H9 (cell line): ENCODE measurements at regions not wholly inside any gene's neighbourhood (a gene's known extent, or its start where the extent isn't known, plus 50 kb on each side); places are given as distances from the start of the nearest gene placed in this dataset.

Experiments used
- DNase-seq: peaks from one replicate; pipeline ENCODE4 v3.0.0-alpha.2; 2017
- H2AFZ ChIP-seq: one replicate; pipeline ENCODE4 v1.6.1; 2013; ENCODE audit warnings: mild to moderate bottlenecking, low read length, control low read depth, moderate library complexity
- H2AK5ac ChIP-seq: 2 replicates; pipeline ENCODE4 v1.6.1; 2013; ENCODE audit warnings: low read length, control low read depth, mixed read lengths; ENCODE audit not compliant: insufficient read length
- H2BK120ac ChIP-seq: one replicate; pipeline ENCODE4 v1.6.1; 2013; ENCODE audit warnings: low read depth, mild to moderate bottlenecking, low read length, control low read depth, inconsistent platforms; ENCODE audit not compliant: poor library complexity, severe bottlenecking
- H2BK12ac ChIP-seq: 2 replicates; pipeline ENCODE4 v1.6.1; 2013; ENCODE audit warnings: low read length, control low read depth, mixed read lengths, low read depth; ENCODE audit not compliant: insufficient read length
- H2BK15ac ChIP-seq: 2 replicates; pipeline ENCODE4 v1.6.1; 2013; ENCODE audit warnings: low read depth, low read length, control low read depth
- H2BK20ac ChIP-seq: one replicate; pipeline ENCODE4 v1.6.1; 2013; ENCODE audit warnings: low read depth, mild to moderate bottlenecking, low read length, control low read depth, inconsistent platforms; ENCODE audit not compliant: poor library complexity, severe bottlenecking
- H2BK5ac ChIP-seq: 2 replicates; pipeline ENCODE4 v1.6.1; 2013; ENCODE audit warnings: low read length, control low read depth, mixed read lengths; ENCODE audit not compliant: insufficient read length
- H3K14ac ChIP-seq: 2 replicates; pipeline ENCODE4 v1.6.1; 2013; ENCODE audit warnings: low read length, control low read depth; ENCODE audit not compliant: insufficient read depth
- H3K18ac ChIP-seq: 2 replicates; pipeline ENCODE4 v1.6.1; 2013; ENCODE audit warnings: low read depth, mild to moderate bottlenecking, mixed read lengths, low read length, control low read depth; ENCODE audit not compliant: insufficient read length
- H3K23ac ChIP-seq: 2 replicates; pipeline ENCODE4 v1.6.1; 2013; ENCODE audit warnings: low read length, control low read depth, mixed read lengths, low read depth; ENCODE audit not compliant: insufficient read length
- H3K23me2 ChIP-seq: 2 replicates; pipeline ENCODE4 v1.6.1; 2013; ENCODE audit warnings: low read depth, mild to moderate bottlenecking, mixed read lengths, low read length, control low read depth; ENCODE audit not compliant: insufficient read length, poor library complexity, severe bottlenecking
- H3K27ac ChIP-seq: 2 replicates; pipeline ENCODE4 v1.5.1; 2013; ENCODE audit warnings: low read length, control low read depth, mixed read lengths, low read depth; ENCODE audit not compliant: insufficient read length
- H3K27me3 ChIP-seq: 2 replicates; pipeline ENCODE4 v1.6.1; 2013; ENCODE audit warnings: low read length, control low read depth, inconsistent platforms; ENCODE audit not compliant: insufficient read depth
- H3K4ac ChIP-seq: 2 replicates; pipeline ENCODE4 v1.6.1; 2013; ENCODE audit warnings: low read depth, mild to moderate bottlenecking, control low read depth, inconsistent platforms, low read length, moderate library complexity
- H3K4me1 ChIP-seq: 2 replicates; pipeline ENCODE4 v1.6.1; 2013; ENCODE audit warnings: low read length, control low read depth, inconsistent platforms; ENCODE audit not compliant: insufficient read depth
- H3K4me2 ChIP-seq: 2 replicates; pipeline ENCODE4 v1.6.1; 2013; ENCODE audit warnings: low read length, control low read depth, mixed read lengths; ENCODE audit not compliant: insufficient read length, insufficient read depth
- H3K56ac ChIP-seq: 2 replicates; pipeline ENCODE4 v1.6.1; 2013; ENCODE audit warnings: low read depth, mild to moderate bottlenecking, mixed read lengths, low read length, control low read depth; ENCODE audit not compliant: insufficient read length
- H3K79me1 ChIP-seq: 2 replicates; pipeline ENCODE4 v1.6.1; 2013; ENCODE audit warnings: low read depth, mild to moderate bottlenecking, moderate library complexity, low read length, control low read depth, inconsistent platforms; ENCODE audit not compliant: insufficient read depth, poor library complexity, severe bottlenecking
- H3K79me2 ChIP-seq: 2 replicates; pipeline ENCODE4 v1.6.1; 2013; ENCODE audit warnings: low read length, control low read depth, inconsistent platforms; ENCODE audit not compliant: insufficient read depth
- H3K9ac ChIP-seq: 2 replicates; pipeline ENCODE4 v1.6.1; 2013; ENCODE audit warnings: low read length, control low read depth, mixed read lengths; ENCODE audit not compliant: insufficient read length; ENCODE audit errors: extremely low read depth
- H3K9me3 ChIP-seq: one replicate; pipeline ENCODE4 v1.6.1; 2013; ENCODE audit warnings: low read depth, low read length, inconsistent platforms; ENCODE audit not compliant: control insufficient read depth
- H3T11ph ChIP-seq: one replicate; pipeline ENCODE4 v1.6.1; 2013; ENCODE audit warnings: mild to moderate bottlenecking, low read length, control low read depth, inconsistent platforms
- H4K20me1 ChIP-seq: one replicate; pipeline ENCODE4 v1.6.1; 2013; ENCODE audit not compliant: control insufficient read depth, insufficient read length, insufficient read depth
- H4K5ac ChIP-seq: 2 replicates; pipeline ENCODE4 v1.6.1; 2013; ENCODE audit warnings: low read depth, mild to moderate bottlenecking, mixed read lengths, low read length, control low read depth; ENCODE audit not compliant: insufficient read length
- H4K8ac ChIP-seq: replicated peaks from 2 replicates; pipeline ENCODE4 v1.6.1; 2013; ENCODE audit warnings: low read length, control low read depth, mixed read lengths, low read depth; ENCODE audit not compliant: insufficient read length
- H4K91ac ChIP-seq: 2 replicates; pipeline ENCODE4 v1.6.1; 2013; ENCODE audit warnings: low read depth, mild to moderate bottlenecking, moderate library complexity, mixed read lengths, low read length, control low read depth; ENCODE audit not compliant: insufficient read length
- H3K27ac Mint-ChIP-seq, 3 experiments: 2 replicates in 2 of 3; 3 replicates in 1 of 3; pipeline ENCODE4 v1.8.0; 2020 to 2021; ENCODE audit warnings: mixed read lengths in 3 of 3, mild to moderate bottlenecking in 1 of 3, moderate library complexity in 1 of 3
- H3K27me3 Mint-ChIP-seq: 2 replicates; pipeline ENCODE4 v1.8.0; 2021; ENCODE audit warnings: low read depth, mild to moderate bottlenecking, moderate library complexity, mixed read lengths
- H3K36me3 Mint-ChIP-seq, 3 experiments: 2 replicates in 2 of 3; 3 replicates in 1 of 3; pipeline ENCODE4 v1.8.0; 2020 to 2021; ENCODE audit warnings: low read depth in 3 of 3, mixed read lengths in 3 of 3; ENCODE audit not compliant: insufficient read depth in 1 of 3
- H3K4me1 Mint-ChIP-seq, 2 experiments: 2 replicates each; pipeline ENCODE4 v1.8.0; 2020; ENCODE audit warnings: mixed read lengths in 2 of 2
- H3K4me3 Mint-ChIP-seq, 2 experiments: 2 replicates in 1 of 2; 3 replicates in 1 of 2; pipeline ENCODE4 v1.8.0; 2020 to 2021; ENCODE audit warnings: mild to moderate bottlenecking in 2 of 2, mixed read lengths in 2 of 2, moderate library complexity in 1 of 2
- H3K9me3 Mint-ChIP-seq, 2 experiments: 2 replicates in 1 of 2; 3 replicates in 1 of 2; pipeline ENCODE4 v1.8.0; 2020; ENCODE audit warnings: mild to moderate bottlenecking in 2 of 2, mixed read lengths in 2 of 2, moderate library complexity in 1 of 2
- WGBS: extraction: QIAGEN DNeasy Blood & Tissue Kit; methylation state at CpG from one replicate; pipeline ENCODE4 v1.1.7; 2013; ENCODE audit warnings: missing lambda C conversion rate, low lambda C conversion rate, mixed read lengths; ENCODE audit not compliant: insufficient read length; ENCODE audit errors: extremely low coverage; 5-methylcytosine and 5-hydroxymethylcytosine counted together
- TF ChIP-seq, protein P1 (sequence below): fragments of 200-600 bp; sonication (generic); conservative IDR thresholded peaks from 3 replicates; pipeline ENCODE4 v1.8.0; 2021; ENCODE audit warnings: antibody characterized with exemption, mild to moderate bottlenecking

DNA sequence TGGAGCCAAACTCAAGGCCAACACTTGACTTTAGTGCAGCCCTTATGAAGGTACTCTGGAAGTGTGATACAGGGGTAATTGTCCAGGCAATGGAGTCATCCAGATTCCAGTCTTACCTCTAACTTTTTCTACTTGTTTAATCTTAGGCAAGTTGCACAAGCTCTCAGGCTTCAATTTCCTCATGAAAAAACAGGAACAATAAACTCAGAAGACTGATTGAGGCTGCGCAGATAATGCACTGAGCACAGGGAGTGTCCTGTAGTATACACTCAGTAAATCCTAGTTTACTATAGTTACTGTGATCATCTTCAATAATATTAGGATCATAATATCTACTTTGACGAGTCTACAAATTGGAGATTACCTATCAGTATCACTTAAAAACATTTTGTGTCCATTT lies 127.5 kb upstream of the SMLR1 start:
- Mint-ChIP-seq H3K27me3 (no peaks in the 10 kb centered on the region), H3K9me3 (peaks cover 0 to 5% of the 10 kb centered on the region in 2 experiments; a peak in 2 of 5 replicates), H3K36me3 (peaks cover 0 to 2% (median 0%) of the 10 kb centered on the region in 3 experiments; a peak in 1 of 7 replicates), H3K4me3 (no peak overlapping the region), H3K27ac (no peak overlapping the region), H3K4me1 (peaks cover 0 to 11% of the 10 kb centered on the region in 2 experiments; a peak in 1 of 4 replicates)
- H2AK5ac ChIP-seq = no peak overlapping the region
- no peak overlapping the region for H4K91ac ChIP-seq
- no peak overlapping the region for H2AFZ ChIP-seq
- H3K9ac ChIP-seq = no peak overlapping the region
- no peak overlapping the region for H2BK120ac ChIP-seq
- H3K23me2 ChIP-seq = no peaks in the 10 kb centered on the region
- H4K8ac ChIP-seq = no peak overlapping the region
- no peak overlapping the region for H2BK12ac ChIP-seq
- no peak overlapping the region for H3K14ac ChIP-seq
- TF ChIP-seq, protein P1, sequence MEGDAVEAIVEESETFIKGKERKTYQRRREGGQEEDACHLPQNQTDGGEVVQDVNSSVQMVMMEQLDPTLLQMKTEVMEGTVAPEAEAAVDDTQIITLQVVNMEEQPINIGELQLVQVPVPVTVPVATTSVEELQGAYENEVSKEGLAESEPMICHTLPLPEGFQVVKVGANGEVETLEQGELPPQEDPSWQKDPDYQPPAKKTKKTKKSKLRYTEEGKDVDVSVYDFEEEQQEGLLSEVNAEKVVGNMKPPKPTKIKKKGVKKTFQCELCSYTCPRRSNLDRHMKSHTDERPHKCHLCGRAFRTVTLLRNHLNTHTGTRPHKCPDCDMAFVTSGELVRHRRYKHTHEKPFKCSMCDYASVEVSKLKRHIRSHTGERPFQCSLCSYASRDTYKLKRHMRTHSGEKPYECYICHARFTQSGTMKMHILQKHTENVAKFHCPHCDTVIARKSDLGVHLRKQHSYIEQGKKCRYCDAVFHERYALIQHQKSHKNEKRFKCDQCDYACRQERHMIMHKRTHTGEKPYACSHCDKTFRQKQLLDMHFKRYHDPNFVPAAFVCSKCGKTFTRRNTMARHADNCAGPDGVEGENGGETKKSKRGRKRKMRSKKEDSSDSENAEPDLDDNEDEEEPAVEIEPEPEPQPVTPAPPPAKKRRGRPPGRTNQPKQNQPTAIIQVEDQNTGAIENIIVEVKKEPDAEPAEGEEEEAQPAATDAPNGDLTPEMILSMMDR = no peak
- H3K79me2 ChIP-seq = no peaks in the 10 kb centered on the region
- no peak overlapping the region for H3K4me2 ChIP-seq
- H3K56ac ChIP-seq = no peak overlapping the region
- no peak overlapping the region for H3K18ac ChIP-seq
- no CpG with 5 or more reads among the region's 2 CpGs for WGBS
- no peak overlapping the region for H4K5ac ChIP-seq
- H3K4me1 ChIP-seq = no peaks in the 10 kb centered on the region
- H4K20me1 ChIP-seq = no peaks in the 10 kb centered on the region
- H3K9me3 ChIP-seq = no peaks in the 10 kb centered on the region
- H3K27ac ChIP-seq = no peak overlapping the region
- no peaks in the 10 kb centered on the region for H3K27me3 ChIP-seq
- no peak overlapping the region for H3K23ac ChIP-seq
- DNase-seq = no peak
- H2BK20ac ChIP-seq = no peak overlapping the region
- H2BK15ac ChIP-seq = no peak overlapping the region
- no peak overlapping the region for H3K4ac ChIP-seq
- no peaks in the 10 kb centered on the region for H3K79me1 ChIP-seq
- no peak overlapping the region for H3T11ph ChIP-seq
- H2BK5ac ChIP-seq = no peak overlapping the region
